HL-60 (cell line): ENCODE measurements at regions not wholly inside any gene's neighbourhood (a gene's known extent, or its start where the extent isn't known, plus 50 kb on each side); places are given as distances from the start of the nearest gene placed in this dataset.

ENCODE experiments used
- DNase-seq, 2 experiments: peaks; one replicate each; pipeline ENCODE4 v3.0.0-alpha.2; 2010 to 2020; ENCODE audit warnings: low read depth in 1 of 2, low spot score in 1 of 2
- H3K27ac ChIP-seq: fragments of 250-450 bp; sonication (Bioruptor Pico); replicated peaks from 2 replicates; pipeline ENCODE4 v1.5.1; 2020; ENCODE audit warnings: mild to moderate bottlenecking, moderate library complexity
- H3K27me3 ChIP-seq: fragments of 250-450 bp; sonication (Bioruptor Pico); 2 replicates; pipeline ENCODE4 v1.5.1; 2021; ENCODE audit warnings: mild to moderate bottlenecking, moderate library complexity; ENCODE audit not compliant: insufficient read depth, poor library complexity, severe bottlenecking
- H3K4me3 ChIP-seq: replicated peaks from 2 replicates; pipeline ENCODE4 v1.5.1; 2011; ENCODE audit warnings: mild to moderate bottlenecking, control low read depth, low read length; ENCODE audit not compliant: insufficient read depth
- CTCF ChIP-seq: IDR thresholded peaks from one replicate; pipeline ENCODE4 v1.5.1; 2011; ENCODE audit warnings: low read length, control low read depth, inconsistent platforms; ENCODE audit not compliant: insufficient read depth
- GABPA ChIP-seq: IDR thresholded peaks from 2 replicates; pipeline ENCODE4 v1.6.1; 2012; ENCODE audit warnings: low read depth
- POLR2AphosphoS5 ChIP-seq: IDR thresholded peaks from 2 replicates; pipeline ENCODE4 v1.6.1; 2012; ENCODE audit warnings: low read depth
- REST ChIP-seq: IDR thresholded peaks from 2 replicates; pipeline ENCODE4 v1.6.1; 2012; ENCODE audit warnings: low read depth; ENCODE audit not compliant: insufficient replicate concordance
- SPI1 ChIP-seq: IDR thresholded peaks from 2 replicates; pipeline ENCODE4 v1.6.1; 2012; ENCODE audit warnings: low read depth, mild to moderate bottlenecking, borderline replicate concordance

DNA sequence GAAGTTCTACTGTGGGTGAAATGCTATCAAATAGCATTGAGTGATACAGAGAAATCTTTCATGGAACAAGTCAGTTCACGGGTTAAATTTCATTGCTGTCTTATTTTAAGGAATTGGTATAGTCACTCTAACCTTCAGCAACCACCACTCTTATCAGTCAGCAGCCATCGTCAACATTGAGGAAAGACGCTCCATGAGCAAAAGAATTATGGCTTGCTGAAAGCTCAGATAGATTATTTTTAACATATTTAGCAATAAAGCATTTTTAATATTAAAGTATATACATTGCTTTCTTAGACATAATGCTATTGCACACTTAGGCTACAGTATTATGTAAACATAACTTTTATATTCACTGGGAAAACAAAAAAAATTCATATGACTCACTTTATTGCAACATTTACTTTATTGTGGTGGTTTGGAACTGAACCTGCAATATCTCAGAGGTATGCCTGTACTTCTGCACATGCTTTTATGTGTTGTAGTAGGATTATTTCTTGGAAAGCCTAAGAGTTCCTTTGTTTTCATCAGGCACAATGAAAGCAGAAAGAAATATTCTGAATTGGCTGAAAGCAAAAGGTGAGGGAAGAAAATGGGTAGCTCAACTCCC lies 586.7 kb downstream of the GBA3 start:
- no peak overlapping the region for H3K4me3 ChIP-seq
- DNase-seq: peak in 1 of 2 experiments; percentile 43
- no peaks in the 10 kb centered on the region for H3K27me3 ChIP-seq
- H3K27ac ChIP-seq: no peak overlapping the region
- TF ChIP-seq GABPA: no peak
- TF ChIP-seq SPI1: no peak
- no peak for TF ChIP-seq CTCF
- TF ChIP-seq POLR2AphosphoS5: no peak
- TF ChIP-seq REST: no peak

DNA sequence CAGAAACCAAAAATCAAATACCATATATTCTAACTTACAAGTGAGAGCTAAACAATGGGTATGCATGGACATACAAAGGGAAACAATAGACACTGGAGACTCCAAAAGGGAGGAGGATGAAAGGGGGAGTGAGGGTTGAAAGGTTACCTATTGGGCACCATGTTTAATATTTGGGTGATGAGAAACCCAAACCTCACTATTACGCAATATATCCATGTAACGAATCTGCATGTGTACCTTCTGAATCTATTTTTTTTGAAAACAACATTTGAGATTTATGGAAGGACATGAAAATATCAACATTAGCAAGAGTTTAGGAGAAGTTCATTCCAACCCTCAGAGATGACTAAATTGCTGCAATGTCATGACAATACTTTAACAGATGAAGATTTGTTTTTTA lies 586.1 kb downstream of the GBA3 start:
- H3K27me3 ChIP-seq: no peaks in the 10 kb centered on the region
- TF ChIP-seq REST (no peak), CTCF (no peak), SPI1 (no peak), POLR2AphosphoS5 (no peak), GABPA (no peak)
- no peak overlapping the region for H3K27ac ChIP-seq
- DNase-seq: no peak
- H3K4me3 ChIP-seq: no peak overlapping the region

- Histone ChIP-seq H3K4me3 (no peak overlapping the region), H3K27ac (no peak overlapping the region), H3K27me3 (no peaks in the 10 kb centered on the region)
- DNase-seq: no peak
- TF ChIP-seq REST: no peak
- TF ChIP-seq GABPA: no peak
- no peak for TF ChIP-seq POLR2AphosphoS5
- no peak for TF ChIP-seq SPI1
- TF ChIP-seq CTCF: no peak
These were observed 583.3 kb downstream of the GBA3 start for GRCh38 chr4:23276076-23276475.
